ENCODE measurements at regions not wholly inside any gene's neighbourhood (a gene's known extent, or its start where the extent isn't known, plus 50 kb on each side); places are given as distances from the start of the nearest gene placed in this dataset.

DNA sequence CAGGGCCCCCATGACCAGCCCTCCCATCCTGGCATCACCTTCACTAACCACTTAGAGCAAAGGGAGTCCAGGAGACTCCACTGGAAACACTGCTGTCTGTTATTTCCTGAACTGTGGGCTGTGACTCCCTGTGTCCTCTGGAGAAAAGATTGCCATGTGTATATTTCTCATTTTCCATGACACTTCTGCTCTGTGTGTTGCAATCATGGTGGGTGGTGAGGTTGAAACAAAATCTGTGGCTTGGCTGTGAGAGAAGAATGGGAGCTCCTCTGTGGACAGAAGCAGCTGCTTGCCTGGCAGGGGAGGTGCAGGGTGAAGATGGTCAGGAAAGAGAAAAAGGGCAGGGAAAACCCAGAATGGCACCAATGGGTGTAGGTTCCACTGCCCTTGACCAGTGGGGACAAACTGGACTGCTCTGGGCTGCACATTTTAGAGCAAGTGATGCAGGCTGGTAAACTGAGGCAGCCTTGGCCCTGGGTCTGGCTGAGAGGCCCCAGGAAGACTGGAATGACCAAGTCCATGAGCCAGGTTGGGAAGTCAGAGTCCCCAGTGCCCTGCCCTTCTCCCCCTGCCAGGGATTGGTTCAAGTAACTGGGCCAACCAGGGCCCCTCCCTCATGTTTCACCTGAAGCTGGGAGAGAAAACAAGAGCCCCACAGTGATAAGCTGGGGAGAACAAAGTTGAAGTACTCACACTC lies 314.3 kb downstream of the C16orf95 start:
- TF ChIP-seq POLR2AphosphoS5 (IDR thresholded peaks at IDR 0.05; ENCODE audit: low read depth, low read length) (no peak), POLR2A (IDR thresholded peaks at IDR 0.05; ENCODE audit: low read depth, low read length) (no peak), TAF1 (IDR thresholded peaks at IDR 0.05; ENCODE audit: borderline replicate concordance, low read depth, low read length) (no peak)

Measured in GM12892 (cell line).